Coronary artery (tissue), 2 donors: ENCODE measurements at regions not wholly inside any gene's neighbourhood (a gene's known extent, or its start where the extent isn't known, plus 50 kb on each side); places are given as distances from the start of the nearest gene placed in this dataset.

Source experiments
- DNase-seq: peaks from one replicate; pipeline ENCODE4 v3.0.0-alpha.2; 2017; ENCODE audit warnings: low spot score
- H3K27ac ChIP-seq, 2 donors: fragments of 200-600 bp; sonication (generic); one replicate each; pipeline ENCODE4 v1.5.1; 2016 to 2019
- H3K4me3 ChIP-seq: fragments of 200-600 bp; sonication (generic); 2 replicates; pipeline ENCODE4 v1.5.1; 2016; ENCODE audit warnings: mild to moderate bottlenecking, moderate library complexity
- CTCF ChIP-seq: fragments of 200-600 bp; sonication (generic); IDR thresholded peaks from one replicate; pipeline ENCODE4 v1.5.1; 2019; ENCODE audit warnings: antibody characterized with exemption

- DNase-seq = no peak
- H3K27ac ChIP-seq = no peak overlapping the region
- no peak for TF ChIP-seq CTCF
- no peak overlapping the region for H3K4me3 ChIP-seq
Measured at GRCh38 chr5:18965893-18966292, 1022.1 kb downstream of the CDH18 start.

DNA sequence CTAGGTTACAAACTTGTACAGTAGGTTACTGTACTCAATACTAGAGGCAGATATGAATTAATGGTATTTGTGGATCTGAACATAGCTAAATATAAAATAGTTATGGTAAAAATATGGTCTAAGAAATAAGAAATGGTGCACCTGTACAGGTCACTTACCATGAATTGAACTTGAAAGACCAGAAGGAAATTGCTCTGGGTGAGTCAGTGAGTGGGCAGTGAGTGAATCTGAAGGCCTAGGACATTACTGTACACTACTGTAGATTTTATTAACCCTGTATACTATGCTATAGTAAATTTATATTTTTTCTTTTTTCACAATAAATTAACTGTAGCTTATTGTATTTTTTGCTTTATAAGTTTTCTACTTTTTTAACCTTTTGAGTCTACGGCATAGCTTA is 1020.4 kb downstream of the CDH18 start:
- no peak for DNase-seq
- TF ChIP-seq CTCF = no peak
- no peak overlapping the region for H3K27ac ChIP-seq
- H3K4me3 ChIP-seq = no peak overlapping the region

- no peak overlapping the region for H3K27ac ChIP-seq
- no peak for DNase-seq
- no peak for TF ChIP-seq CTCF
- H3K4me3 ChIP-seq = no peak overlapping the region
Measured at GRCh38 chr5:18968966-18969365, 1019.0 kb downstream of the CDH18 start.

DNA sequence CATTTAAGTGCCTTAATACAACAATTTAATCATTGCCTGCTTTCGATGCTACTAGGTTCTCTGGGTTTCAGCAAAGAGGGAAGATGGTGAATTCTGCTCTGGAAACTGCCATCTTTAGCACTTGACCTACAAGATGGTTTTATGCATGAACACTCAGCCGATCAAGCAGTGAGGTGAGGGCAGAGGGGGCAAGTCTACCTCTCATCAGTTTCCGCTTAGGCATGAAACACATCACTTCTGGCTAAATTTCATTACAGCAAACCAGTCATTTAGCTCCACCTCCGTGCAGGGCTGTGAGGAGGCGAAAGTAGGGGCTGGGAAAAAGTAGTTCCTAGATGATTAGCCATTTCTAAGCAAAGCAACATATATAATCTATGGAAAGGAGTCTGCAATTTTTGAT is 1018.0 kb downstream of the CDH18 start:
- TF ChIP-seq CTCF = no peak
- DNase-seq = no peak
- Histone ChIP-seq H3K27ac (no peak overlapping the region), H3K4me3 (no peak overlapping the region)

DNA sequence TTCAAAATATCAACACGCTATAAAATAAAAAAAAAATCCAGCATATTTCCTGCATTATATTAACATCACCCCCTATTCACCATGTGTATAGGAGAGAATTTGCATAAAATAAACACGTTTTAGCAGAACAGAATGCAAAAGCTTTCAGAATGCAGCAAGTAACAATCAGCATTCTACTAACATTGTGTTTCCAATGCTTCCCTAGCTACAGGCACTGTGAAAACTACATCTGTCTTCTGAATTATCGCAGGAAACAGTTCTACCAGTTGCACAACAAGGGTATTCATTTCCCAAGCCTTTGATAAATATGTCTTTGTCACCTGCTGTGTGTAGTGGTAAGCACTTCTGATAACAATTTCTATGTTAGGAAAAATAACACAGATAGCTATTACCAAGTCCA is 1015.8 kb downstream of the CDH18 start:
- H3K4me3 ChIP-seq = no peak overlapping the region
- no peak for DNase-seq
- no peak overlapping the region for H3K27ac ChIP-seq
- TF ChIP-seq CTCF = no peak

GRCh38 chr5:18975624-18976023 is 1012.4 kb downstream of the CDH18 start:
- no peak overlapping the region for H3K27ac ChIP-seq

GRCh38 chr5:18977880-18978279 is 1010.1 kb downstream of the CDH18 start:
- TF ChIP-seq CTCF = no peak
- DNase-seq = no peak
- Histone ChIP-seq H3K27ac (no peak overlapping the region), H3K4me3 (no peak overlapping the region)

More at GRCh38 chr5:18975624-18976023, 1012.4 kb downstream of the CDH18 start:
- no peak overlapping the region for H3K4me3 ChIP-seq
- DNase-seq = no peak
- TF ChIP-seq CTCF = no peak
